ENCODE measurements at regions not wholly inside any gene's neighbourhood (a gene's known extent, or its start where the extent isn't known, plus 50 kb on each side); places are given as distances from the start of the nearest gene placed in this dataset.

DNA sequence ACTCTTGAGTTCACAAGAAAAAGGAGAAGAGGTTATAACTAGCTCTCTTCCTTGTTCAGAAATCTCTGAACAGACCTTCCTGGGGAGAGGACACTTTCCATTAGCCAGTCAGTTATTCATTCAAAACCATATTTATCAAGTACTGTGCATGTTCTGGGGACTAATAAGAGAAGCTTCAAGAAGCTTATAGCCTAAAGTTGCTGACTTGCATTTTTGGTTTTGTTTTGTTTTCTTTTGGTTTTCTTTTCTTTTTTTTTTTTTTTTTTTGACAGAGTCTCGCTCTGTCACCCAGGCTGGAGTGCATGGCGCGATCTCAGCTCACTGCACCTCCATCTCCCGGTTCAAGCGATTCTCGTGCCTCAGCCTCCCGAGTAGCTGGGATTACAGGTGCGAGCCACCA is 471.4 kb downstream of the KLF12 start:
- no peak for DNase-seq (ENCODE audit: low read depth)
- no peak overlapping the region for H3K4me3 ChIP-seq (ENCODE audit: low read length)
- TF ChIP-seq, protein P1, sequence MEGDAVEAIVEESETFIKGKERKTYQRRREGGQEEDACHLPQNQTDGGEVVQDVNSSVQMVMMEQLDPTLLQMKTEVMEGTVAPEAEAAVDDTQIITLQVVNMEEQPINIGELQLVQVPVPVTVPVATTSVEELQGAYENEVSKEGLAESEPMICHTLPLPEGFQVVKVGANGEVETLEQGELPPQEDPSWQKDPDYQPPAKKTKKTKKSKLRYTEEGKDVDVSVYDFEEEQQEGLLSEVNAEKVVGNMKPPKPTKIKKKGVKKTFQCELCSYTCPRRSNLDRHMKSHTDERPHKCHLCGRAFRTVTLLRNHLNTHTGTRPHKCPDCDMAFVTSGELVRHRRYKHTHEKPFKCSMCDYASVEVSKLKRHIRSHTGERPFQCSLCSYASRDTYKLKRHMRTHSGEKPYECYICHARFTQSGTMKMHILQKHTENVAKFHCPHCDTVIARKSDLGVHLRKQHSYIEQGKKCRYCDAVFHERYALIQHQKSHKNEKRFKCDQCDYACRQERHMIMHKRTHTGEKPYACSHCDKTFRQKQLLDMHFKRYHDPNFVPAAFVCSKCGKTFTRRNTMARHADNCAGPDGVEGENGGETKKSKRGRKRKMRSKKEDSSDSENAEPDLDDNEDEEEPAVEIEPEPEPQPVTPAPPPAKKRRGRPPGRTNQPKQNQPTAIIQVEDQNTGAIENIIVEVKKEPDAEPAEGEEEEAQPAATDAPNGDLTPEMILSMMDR (IDR thresholded peaks at IDR 0.05; ENCODE audit: insufficient read depth, low read depth, low read length, missing control alignments): no peak

DNA sequence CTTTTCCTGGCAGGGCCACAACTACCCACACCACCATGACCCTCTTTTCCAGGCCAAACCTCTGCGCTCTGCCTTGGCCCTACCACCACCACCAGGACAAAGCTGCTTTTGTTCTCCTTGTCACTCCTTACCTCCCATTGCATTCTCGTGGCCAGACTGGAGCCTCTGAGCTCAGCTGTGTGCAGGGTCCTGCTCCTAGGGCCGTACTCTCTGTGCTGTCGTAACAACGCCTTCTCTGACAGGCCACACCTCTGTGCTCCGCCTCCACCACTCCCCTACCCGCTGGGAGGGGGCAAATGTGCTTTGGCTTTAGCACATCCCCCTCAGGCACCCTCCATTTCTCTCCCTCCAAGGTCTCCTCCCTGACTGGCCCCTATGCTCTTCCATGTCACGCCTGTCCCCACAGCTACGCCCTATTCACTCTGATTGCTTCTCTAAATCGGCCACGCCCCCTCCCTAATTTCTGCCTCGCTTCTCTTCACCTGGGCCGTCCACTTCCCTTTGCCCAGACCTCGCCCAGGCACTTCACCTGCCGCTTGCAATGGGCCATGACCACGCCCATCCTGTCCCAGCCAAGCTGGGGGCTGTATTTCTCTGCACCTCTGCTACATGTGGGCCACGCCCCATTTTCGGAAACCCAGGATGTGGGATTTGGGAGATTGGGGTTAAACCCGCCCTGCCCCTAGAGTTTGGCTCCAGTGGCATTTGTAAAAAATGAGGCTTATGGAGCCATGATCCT is 472.3 kb downstream of the KLF12 start:
- no peak overlapping the region for H3K4me3 ChIP-seq (ENCODE audit: low read length)
- DNase-seq (ENCODE audit: low read depth): no peak
- TF ChIP-seq, protein P1 (IDR thresholded peaks at IDR 0.05; ENCODE audit: insufficient read depth, low read depth, low read length, missing control alignments): no peak

DNA sequence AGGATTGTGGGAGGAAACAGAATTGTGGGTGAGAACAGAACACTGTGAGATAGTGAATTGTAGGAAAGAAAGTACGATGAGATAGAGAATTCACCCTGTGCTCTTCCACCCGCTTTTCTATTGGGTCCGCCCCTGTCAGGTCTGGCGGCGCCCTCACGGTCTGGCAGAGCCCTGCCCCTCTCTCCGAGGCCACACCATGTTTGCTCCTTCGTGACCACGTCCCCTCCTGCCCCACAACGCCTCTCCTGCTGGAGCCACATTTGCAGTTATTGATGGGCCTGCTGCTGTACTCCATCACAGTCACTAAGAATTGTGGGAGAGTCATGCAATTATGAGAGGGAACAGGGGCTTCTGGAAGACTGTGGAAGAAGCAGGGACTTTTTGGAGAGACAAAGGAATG is 473.1 kb downstream of the KLF12 start:
- TF ChIP-seq, protein P1 (IDR thresholded peaks at IDR 0.05; ENCODE audit: insufficient read depth, low read depth, low read length, missing control alignments): no peak
- H3K4me3 ChIP-seq (ENCODE audit: low read length): no peak overlapping the region
- no peak for DNase-seq (ENCODE audit: low read depth)

DNA sequence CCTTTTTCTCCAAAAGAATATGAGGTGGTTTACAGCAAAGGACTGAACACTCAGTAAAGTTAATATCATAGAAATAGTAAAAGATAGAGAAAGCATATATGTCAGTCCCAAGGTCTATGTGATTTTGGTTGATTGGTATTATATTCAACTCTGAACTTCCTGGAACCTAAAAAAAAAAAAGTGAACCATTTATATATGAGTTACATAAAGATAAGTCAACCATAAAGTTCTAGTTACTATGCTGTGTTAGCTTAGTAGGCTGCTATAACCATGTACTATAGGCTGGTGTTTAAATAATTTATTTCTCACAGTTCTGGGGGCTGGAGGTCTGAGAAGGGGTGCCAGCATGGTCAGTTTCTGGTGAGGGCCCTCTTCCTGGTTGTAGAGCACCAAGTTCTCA is 475.6 kb downstream of the KLF12 start:
- H3K4me3 ChIP-seq (ENCODE audit: low read length): no peak overlapping the region
- TF ChIP-seq, protein P1 (IDR thresholded peaks at IDR 0.05; ENCODE audit: insufficient read depth, low read depth, low read length, missing control alignments): no peak
- no peak for DNase-seq (ENCODE audit: low read depth)

DNA sequence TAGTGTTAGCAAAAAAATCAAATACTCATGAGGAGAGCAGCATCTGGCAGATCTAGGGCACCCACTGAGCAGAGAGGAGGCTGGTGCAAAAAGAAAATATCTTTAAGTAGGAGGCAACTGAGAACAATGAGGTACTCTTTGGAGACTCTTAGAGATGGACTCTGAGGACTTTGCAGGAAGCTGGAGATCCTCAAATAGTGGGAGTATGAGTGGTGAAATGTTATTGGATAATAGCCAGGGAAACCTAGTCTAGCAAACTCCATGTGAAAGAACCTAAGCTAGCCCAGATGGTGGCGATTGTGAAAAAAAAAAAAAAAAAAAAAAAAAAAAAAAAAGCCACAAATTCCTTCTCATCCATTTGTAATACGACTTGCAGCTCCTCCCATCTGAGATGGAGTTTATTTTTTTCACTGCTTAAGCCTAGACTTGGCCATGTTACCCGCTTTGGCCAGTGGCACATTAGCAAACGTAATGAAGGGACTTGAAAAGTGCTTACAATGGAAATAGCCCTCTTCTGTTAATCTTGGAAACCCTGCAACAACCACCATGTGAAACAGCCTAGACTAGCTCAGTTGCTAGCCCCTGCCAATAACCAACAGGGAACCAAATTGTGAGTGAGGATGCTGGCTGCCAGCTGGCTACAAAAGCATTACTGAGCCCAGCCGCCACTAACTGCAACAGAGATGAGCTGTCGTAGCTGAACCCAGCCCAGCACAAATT is 476.2 kb downstream of the KLF12 start:
- H3K4me3 ChIP-seq (ENCODE audit: low read length): no peak overlapping the region
- TF ChIP-seq, protein P1 (IDR thresholded peaks at IDR 0.05; ENCODE audit: insufficient read depth, low read depth, low read length, missing control alignments): no peak
- no peak for DNase-seq (ENCODE audit: low read depth)

DNA sequence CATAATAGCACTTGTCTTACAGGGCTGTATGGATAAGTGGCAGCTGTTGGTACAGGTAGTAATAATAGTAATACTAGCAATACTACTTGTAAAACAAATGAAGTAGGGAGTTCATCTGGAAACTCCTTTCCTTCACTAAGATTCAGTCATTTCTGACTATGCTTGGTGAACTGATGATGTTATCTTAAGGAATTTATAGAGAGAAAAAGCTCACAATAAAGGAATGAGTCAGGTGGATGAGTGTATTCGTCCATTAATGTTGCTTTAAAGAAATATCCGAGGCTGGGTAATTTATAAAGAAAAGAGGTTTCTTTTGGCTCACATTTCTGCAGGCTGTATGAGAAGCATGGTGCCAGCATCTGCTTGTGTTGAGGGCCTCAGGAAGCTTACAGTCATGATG is 477.3 kb downstream of the KLF12 start:
- TF ChIP-seq, protein P1 (IDR thresholded peaks at IDR 0.05; ENCODE audit: insufficient read depth, low read depth, low read length, missing control alignments): no peak
- DNase-seq (ENCODE audit: low read depth): peak; percentile 79
- no peak overlapping the region for H3K4me3 ChIP-seq (ENCODE audit: low read length)
